Prostate gland (tissue), 2 donors: ENCODE measurements at regions not wholly inside any gene's neighbourhood (a gene's known extent, or its start where the extent isn't known, plus 50 kb on each side); places are given as distances from the start of the nearest gene placed in this dataset.

Experiments
- CTCF ChIP-seq, 4 experiments: fragments of 200-600 bp in 2 of 4; fragments of 450-650 bp in 2 of 4; sonication (generic) in 2 of 4; IDR thresholded peaks; 1 replicate in 3 of 4; 2 replicates in 1 of 4; pipeline ENCODE4 v1.5.1; 2016 to 2019; ENCODE audit warnings: antibody characterized with exemption in 4 of 4, mild to moderate bottlenecking in 2 of 4, moderate library complexity in 2 of 4
- POLR2A ChIP-seq: fragments of 450-650 bp; IDR thresholded peaks from one replicate; pipeline ENCODE4 v1.6.1; 2016; ENCODE audit warnings: antibody characterized with exemption, mild to moderate bottlenecking
- POLR2AphosphoS5 ChIP-seq: sonication (generic); formaldehyde crosslinking; IDR thresholded peaks from one replicate; pipeline ENCODE4 v1.6.1; 2017; ENCODE audit warnings: antibody characterized with exemption

- TF ChIP-seq CTCF (IDR thresholded peaks at IDR 0.05), result no peak
- TF ChIP-seq POLR2A, result no peak
- TF ChIP-seq POLR2AphosphoS5, result no peak
These were observed 880.2 kb downstream of the LTN1 start for GRCh38 chr21:28112511-28112910.
